ENCODE measurements at regions not wholly inside any gene's neighbourhood (a gene's known extent, or its start where the extent isn't known, plus 50 kb on each side); places are given as distances from the start of the nearest gene placed in this dataset.

- BruUV-seq (replicated peaks) = no TSS peak
- Histone ChIP-seq H3K9me3 (replicated peaks; ENCODE audit: control insufficient read depth, insufficient read depth, low read length) (no peaks in the 10 kb centered on the region), H2AFZ (ENCODE audit: low read depth, low read length) (no peak overlapping the region), H3K4me3 (replicated peaks in 1 of 3; ENCODE audit: insufficient read depth in 1 of 3, low read depth in 1 of 3, low read length in 3 of 3) (no peak overlapping the region), H3K9me1 (replicated peaks; ENCODE audit: control insufficient read depth, extremely low read depth, insufficient read depth, low read length) (no peaks in the 10 kb centered on the region), H3K79me2 (ENCODE audit: control insufficient read depth, insufficient read depth, low read length) (no peaks in the 10 kb centered on the region), H3K9ac (replicated peaks; ENCODE audit: extremely low read depth, insufficient read depth, low read length) (no peak overlapping the region), H4K20me1 (replicated peaks; ENCODE audit: control insufficient read depth, extremely low read depth, insufficient read depth, low read length) (no peaks in the 10 kb centered on the region), H3K27ac (ENCODE audit: insufficient read depth, low read depth, low read length) (no peak overlapping the region), H3K4me2 (ENCODE audit: insufficient read depth, low read length) (no peak overlapping the region), H3K36me3 (ENCODE audit: control insufficient read depth in 2 of 2, extremely low read depth in 1 of 2, insufficient read depth in 2 of 2, low read length in 2 of 2) (no peaks in the 10 kb centered on the region), H3K27me3 (ENCODE audit: control insufficient read depth in 2 of 2, insufficient read depth in 2 of 2, low read length in 2 of 2) (no peaks in the 10 kb centered on the region), H3K4me1 (ENCODE audit: control insufficient read depth, extremely low read depth, insufficient read depth, low read length) (no peaks in the 10 kb centered on the region)
- TF ChIP-seq GATA2 (IDR thresholded peaks at IDR 0.05; ENCODE audit: insufficient read depth, insufficient read length, low read depth, low read length) (no peak), JUN (IDR thresholded peaks at IDR 0.05; ENCODE audit: borderline replicate concordance, insufficient read depth, insufficient read length, low read depth) (no peak), EZH2 (IDR thresholded peaks at IDR 0.05; ENCODE audit: borderline replicate concordance, low read depth, low read length, severe bottlenecking) (no peak), FOS (IDR thresholded peaks at IDR 0.05; ENCODE audit: borderline replicate concordance, insufficient read depth, low read length) (no peak), CTCF (IDR thresholded peaks at IDR 0.05; ENCODE audit: extremely low read depth in 1 of 2, insufficient read depth in 1 of 2, low read depth in 1 of 2, low read length in 2 of 2) (no peak), POLR2A (IDR thresholded peaks at IDR 0.05; ENCODE audit: low read depth, low read length) (no peak), MYC (IDR thresholded peaks at IDR 0.05; ENCODE audit: low read depth, low read length) (no peak), MAX (IDR thresholded peaks at IDR 0.05; ENCODE audit: insufficient read depth, insufficient read length) (no peak), POLR2AphosphoS5 (IDR thresholded peaks at IDR 0.05; ENCODE audit: insufficient read depth, low read depth, low read length) (no peak)
- no peak for FAIRE-seq
- intact Hi-C loops (cut with micrococcal nuclease) (loop anchor here (1.0 kb wide), 1 partner anchor 8 kb away; no protein-coding TSS in a partner anchor), dilution Hi-C loops (cut with MboI; ENCODE audit: extremely low pct_ligation_motif_present, low sequenced_read_pairs) (no loop called here)
- ChIA-PET CTCF (no interaction called here), POLR2A (no interaction called here)
- no peak for DNase-seq (ENCODE audit: low read depth, low spot score)
These were observed 555.4 kb downstream of the KCTD12 start for GRCh38 chr13:76330761-76331160.

All from endothelial cell of umbilical vein (primary cell).